ENCODE measurements at regions not wholly inside any gene's neighbourhood (a gene's known extent, or its start where the extent isn't known, plus 50 kb on each side); places are given as distances from the start of the nearest gene placed in this dataset.
"Not testable (repeated sequence)": the region's sequence is repeated elsewhere in the genome, so short reads cannot be mapped to it uniquely, and the experiment has no call there.

DNA sequence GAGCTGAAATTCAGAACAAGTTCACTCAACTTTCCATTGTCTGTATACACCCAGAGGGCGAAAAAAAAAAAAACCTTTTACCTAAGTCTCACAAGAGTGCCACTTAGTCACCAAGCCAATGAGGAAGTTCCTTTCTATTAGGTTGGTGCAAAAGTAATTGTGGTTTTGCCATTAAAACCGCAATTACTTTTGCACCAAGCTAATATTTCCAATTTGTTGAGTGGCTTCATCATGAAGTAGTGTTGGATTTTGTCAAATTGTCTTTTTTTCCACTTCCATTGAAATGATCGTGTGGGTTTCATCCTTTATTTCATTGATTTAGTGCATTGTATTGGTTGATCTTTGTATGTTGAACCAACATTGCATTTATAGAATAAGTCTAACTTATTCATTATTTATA lies 253.9 kb downstream of the ZIC4 start:
- DNase-seq = no peak

DNA sequence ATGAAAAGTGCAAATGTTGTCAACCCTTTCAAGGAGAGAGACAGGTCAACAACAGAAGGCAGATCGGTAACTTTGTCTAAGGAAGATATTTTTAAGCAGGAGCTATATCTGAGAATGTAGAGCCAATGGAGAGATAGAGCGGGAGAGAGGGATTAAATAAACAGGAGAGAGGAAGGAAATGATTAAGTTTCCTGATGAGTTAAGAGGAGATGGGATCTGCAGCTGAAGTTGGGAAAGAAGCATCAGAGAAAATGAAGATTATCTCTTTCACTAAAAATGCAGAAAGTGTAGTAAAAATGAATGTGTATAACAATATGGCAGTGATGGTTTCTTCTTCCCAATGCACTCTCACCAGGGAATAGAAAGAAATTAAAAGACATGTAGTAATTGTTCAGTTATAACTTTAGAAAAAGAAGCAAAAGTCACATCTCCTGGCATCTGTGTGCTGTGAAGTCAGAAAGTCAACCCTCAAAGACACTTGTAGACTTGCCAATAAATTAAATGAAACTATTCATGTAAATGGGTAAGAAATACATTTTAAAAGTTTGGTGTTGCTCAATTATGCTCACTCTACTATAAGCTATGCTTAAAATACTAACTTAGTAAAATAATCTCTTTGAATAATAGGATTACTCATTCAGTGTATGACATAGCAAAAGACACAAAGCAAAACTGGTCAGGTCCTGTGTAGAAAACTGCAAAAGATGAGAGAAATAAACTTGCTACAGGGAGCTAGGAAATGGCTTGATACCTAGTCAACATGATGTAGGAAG lies 264.6 kb downstream of the ZIC4 start:
- DNase-seq = no peak

DNA sequence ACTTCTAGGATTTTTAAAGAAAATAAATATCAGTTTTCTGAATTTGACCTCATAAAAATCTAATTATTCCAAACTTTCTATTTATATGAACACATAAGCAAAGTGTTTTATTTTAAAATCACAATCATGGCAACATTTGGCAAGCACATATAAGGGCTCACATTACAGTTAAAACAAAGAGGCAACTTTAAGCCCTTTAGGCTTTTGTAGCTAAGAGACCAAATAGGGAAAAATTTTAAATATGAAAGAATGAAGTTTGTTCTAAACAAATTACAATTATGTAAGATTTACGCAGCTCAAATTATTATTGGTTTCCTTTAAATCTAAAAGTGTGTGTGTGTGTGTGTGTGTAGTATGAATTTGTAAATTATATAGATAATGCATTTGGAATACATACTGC lies 267.0 kb downstream of the ZIC4 start:
- no peak for DNase-seq

DNA sequence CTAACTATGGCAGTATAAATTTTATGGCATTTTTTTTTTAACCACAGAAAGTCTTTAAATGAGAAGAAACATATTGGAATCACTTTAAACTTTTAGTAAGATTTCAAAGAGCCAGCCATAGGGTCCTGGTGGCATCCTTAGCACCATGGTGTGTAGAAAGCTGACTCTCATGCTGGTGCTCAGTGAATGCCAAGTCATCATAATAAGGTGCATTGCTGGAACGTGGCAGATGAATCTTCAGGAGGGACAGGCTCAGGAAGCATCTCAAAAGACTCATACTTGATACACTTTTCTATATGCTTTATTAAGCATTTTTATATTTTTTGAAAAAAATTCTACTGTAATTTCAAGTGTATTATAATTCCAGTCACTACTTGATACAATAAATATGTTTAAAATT lies 274.2 kb downstream of the ZIC4 start:
- no peak for DNase-seq

DNA sequence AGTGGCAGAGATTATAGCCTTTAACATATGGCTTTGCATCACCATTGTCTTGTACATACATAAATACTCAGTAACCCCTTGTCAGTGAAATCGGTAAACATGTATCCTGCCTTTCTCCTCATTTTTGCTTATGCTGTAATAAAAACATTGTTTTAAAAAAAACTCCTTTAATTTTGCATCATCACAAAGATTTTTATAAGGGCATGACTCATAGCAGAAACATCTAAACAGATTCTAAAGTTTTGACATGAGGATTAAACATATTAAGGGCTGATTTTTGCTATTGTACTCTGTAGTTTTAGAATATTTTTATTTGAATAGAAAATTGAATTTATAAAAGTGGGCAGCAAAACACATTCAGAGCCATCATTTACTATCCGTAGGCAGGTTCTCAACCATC lies 275.9 kb downstream of the ZIC4 start:
- DNase-seq = peak; percentile 51

DNA sequence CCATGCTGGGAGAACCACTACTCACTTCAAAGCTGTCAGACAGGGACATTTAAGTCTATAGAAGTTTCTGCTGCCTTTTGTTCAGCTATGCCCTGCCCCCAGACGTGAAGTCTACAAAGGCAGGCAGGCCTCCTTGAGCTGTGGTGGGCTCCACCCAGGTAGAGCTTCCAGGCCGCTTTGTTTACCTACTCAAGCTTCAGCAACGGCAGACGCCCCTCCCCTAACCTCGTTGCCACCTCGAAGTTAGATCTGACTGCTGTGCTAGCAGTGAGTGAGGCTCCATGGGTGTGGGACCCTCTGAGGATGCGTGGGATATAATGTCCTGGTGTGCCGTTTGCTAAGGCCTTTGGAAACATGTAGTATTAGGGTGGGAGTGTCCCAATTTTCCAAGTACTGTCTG lies 276.7 kb downstream of the ZIC4 start:
- no peak for DNase-seq

DNA sequence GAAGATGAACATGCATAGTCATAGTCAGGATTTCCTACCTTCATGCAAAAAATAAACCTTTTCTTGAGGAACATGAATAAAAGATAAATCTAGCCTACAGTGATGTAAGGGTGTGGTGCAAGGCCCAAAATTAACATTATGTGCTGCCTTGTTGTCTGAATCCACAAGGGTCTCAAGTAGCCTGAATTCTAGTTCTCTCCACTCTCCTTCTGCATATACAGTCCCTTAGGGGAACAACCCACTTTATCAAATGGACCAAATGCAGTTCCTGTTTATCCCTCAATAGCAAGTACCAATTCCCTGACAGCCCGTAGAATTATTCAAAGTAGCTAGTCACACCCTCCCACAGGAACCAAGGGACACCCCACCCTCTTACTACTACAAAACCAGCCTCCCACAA lies 284.0 kb downstream of the ZIC4 start:
- no peak for DNase-seq

DNA sequence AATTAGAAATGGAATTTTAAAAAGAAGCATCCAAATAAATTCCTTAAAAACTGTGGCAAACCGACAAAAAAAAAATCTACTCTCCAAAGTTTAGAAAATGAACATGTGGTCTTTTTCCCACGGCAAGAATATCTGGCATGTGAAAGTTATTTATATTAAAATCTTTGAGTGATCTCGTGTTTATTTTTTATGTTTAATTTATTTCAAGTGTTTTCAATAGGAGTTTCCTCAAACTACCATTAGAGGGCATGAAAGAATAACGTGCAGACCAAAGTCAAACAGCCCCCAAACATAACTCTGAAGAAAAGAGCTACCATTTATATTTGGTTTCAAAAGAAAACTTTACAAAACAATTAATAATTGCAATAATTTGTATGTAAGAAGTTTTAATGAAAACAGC lies 286.4 kb downstream of the ZIC4 start:
- peak; percentile 46 for DNase-seq

DNA sequence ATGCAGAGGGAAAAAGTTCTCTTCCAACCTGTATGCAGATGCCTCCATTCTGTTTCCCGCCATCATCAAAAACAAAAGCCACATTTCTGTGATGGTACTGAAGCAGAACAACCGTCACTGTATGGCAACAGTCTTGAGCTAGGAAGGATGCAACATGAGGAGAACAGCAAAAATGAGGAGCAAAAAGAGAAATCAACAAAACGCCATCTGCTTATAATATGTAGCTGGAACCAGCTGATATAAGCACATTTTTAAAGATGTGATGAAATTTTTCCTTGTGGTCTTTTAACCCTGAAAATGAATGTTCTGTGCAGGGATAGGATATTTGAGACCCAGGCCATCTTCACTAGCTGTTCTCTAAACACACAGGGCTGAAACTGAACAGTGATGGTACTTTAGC lies 287.0 kb downstream of the ZIC4 start:
- peak; percentile 20 for DNase-seq

DNA sequence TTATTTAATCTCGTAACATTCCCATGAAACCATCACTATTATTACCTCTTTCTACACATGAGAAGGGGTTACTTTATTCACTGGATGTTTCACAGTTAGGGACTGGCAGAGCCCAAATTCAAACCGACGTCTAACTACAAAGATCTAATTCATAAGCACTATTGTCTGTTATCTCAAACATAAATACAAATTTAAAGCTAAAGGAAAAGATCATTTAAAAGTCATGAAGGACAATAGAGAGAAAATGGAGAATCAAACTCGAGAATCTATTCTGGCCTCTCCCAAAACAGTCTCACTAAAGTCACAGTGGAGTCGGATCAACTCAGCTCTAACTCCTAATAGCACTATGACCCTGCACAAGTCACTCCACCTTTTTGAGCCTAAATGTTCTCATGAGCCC lies 287.7 kb downstream of the ZIC4 start:
- DNase-seq = no peak

DNA sequence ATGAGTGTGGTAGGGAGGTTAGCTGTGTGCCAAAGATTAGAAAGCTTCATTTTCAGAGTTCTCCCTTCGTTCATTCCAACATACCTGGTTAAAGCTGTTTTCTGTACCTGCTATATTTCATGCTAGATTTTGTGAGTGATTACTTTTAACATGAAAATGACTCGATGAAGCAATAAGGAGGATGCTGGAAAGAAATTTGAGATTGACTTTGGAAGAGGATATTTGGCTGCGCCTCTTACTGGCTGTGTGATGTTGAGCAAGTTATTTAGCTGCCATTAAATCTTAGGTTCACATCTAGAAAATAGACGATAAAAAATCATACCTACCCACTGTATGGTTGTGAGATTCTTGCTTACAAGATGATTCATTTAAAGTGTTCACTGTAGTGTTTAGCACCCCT lies 288.7 kb downstream of the ZIC4 start:
- DNase-seq = no peak

DNA sequence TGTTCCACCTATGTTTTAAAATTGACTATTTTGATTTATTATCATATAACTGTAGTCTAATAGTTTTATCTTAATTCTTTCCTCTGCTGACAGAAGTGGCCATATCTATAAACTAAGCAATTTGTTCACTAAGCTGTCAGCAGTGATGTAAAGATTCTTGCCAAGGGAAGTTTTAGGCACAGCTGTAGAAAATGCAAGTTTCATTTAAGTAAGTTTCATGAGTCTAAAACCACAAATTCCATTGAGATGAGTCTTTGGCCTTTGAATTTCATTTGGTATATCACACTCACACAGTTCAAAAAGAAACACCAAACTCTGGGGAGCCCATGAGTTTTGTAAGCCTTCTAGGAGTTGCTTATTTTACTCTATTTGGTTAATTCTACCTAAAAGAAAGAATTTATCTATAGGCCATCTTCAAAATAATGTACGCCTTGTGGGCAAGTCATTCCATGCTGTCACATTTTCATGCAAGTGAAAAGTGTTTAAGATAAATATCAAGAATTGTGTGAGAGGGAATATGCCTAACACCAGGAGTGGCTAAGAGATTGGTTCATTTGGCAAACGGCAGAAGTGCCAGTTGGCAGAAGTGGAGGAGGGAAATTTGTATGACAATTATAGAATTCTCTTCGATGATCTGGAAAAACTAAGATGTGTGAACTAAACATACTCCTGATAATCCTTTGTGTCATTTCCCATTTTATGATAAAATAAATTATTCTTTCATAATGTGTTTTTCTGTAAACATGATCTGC lies 292.9 kb downstream of the ZIC4 start:
- peak; percentile 97 for DNase-seq

DNA sequence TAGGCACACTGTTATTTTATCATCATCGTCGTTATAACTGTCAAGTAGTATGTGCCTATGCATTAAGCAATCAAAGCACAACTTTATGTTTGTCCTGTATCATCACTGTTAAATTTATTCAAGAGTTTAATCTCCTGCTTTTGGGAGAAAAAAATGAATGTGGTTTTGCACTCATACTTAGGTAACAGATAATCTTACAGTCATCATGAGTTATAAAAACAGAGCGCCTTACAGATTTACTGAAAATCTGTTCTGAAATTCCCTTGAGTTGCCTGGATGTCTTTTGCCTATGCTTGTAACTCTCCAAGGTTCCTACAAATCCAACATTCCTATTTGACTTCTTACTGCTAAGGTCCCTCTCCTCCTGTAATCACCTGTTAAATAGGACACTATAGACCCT lies 307.3 kb downstream of the ZIC4 start:
- DNase-seq = peak; percentile 27

DNA sequence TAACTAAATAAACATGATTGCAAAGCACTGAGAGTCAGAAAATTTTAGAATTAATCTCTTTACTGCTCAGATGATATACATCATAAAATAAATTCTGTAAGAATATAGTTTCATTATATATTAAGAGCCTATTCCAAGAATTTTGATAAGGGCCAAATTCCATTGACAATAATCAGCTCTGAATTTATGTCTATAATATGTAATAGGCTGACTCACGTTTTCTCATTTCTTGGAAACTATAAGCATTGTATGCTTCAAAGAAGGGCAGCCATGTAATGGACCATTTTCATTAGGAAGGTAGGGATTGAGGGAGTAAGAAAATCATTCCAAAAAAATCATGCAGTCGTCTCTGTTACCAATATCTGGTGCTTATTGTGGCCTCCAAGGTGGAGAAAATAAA lies 315.9 kb downstream of the ZIC4 start:
- peak; percentile 39 for DNase-seq

DNA sequence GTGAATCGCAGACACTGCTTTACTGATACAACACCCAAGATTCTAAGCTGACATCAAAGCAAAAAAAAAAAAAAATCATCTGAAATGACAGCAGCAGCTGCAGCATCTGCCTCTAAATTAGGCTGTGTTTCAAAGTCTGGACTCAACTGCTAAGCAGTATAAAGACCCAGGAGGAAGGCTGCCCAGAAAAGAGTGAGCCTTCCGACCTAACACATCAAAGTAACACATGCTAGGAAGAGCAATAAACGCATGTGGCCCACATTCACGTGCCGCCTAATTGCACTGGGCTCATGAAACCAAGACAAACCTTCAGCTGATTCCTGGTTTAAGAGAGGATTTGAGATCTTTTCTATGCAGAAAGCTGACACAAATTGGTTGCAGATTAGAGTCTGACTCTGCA lies 317.1 kb downstream of the ZIC4 start:
- no peak for DNase-seq

DNA sequence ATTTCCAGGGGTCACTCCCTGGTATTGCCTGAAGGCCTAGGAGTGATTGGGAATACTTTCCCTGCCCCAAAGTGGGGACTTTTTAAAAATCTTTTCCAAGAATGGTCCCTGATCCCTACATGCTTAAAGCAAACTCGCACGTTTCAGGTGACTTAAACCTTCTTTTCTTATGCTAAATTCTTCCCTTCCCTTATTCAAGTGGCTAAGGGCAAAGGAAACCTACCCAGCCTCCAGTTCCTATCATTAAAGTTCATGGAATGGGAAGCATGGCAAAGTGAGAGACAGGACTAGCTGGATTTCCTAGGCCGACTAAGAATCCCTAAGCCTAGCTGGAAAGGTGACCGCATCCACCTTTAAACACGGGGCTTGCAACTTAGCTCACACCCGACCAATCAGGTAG lies 346.8 kb downstream of the ZIC4 start:
- DNase-seq = not testable (repeated sequence)

DNA sequence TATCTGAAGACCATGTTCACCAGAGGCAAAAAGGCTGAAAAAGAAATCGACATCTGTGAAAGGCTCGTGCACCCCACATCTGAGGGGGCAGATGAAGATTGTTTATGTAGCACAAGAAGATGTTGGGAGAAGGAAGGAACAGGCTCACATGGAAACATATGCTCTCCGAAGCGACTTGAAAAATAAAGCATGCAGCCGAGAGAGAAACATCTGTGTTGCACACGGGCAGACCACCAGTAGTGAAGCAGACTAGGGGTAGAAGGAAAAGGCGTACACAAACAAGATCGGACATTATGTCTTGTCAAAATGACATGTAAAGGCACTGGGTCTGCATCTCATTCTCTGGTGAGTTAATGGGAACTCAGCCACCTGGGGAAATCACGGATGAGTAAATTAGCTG lies 356.5 kb downstream of the ZIC4 start:
- DNase-seq = peak; percentile 15

DNA sequence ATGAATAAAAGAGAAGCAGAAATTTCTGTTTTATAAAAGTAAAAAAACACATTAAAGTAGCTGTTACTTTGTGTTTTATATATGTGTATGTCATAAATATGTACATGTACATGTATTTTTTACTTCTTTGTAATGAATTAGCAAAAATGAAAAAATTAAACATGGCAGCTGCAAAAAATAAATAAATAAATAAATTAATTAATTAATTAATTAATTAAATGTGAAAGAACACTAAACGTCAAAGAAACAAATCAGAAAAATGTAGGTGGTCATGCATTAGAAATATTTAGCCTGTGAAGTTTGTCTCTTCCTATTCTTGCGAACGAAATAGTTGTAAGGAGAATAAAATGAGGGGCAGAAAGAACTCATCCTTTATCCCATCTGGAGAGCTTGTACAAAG lies 357.0 kb downstream of the ZIC4 start:
- no peak for DNase-seq

DNA sequence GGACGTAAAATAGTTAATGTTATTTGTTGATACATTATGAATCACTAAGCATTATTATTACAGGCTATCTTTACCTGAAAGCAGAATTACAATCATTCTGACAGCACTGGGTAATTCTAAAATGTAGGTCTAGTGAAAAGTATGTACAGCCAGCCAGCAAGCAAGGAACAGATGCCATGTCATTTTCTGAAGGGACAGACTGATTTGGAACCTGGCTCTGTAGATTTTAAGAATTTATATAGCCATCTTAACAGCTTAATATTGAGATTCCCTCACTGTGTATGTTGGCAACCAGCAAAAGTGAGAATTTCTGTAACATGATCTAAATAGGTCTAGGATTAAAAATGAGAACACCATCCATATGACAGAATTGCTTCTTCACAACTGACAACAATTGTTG lies 359.4 kb downstream of the ZIC4 start:
- no peak for DNase-seq

DNA sequence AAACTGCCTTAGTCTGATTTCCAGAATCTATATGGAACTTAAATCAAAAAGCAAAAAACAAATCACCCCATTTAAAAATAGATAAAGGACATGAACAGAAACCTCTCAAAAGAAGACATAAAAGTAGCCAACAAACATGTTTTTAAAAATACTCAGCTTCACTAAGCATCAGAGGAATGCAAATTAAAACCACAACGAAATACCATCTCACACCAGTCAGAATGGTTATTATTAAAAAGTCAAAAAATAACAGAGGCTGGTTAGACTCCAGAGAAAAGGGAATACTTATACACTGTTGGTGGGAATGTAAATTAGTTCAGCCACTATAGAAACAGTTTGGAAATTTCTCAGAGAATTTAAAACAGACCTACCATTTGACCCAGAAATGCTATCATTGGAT lies 367.9 kb downstream of the ZIC4 start:
- peak; percentile 70 for DNase-seq

DNA sequence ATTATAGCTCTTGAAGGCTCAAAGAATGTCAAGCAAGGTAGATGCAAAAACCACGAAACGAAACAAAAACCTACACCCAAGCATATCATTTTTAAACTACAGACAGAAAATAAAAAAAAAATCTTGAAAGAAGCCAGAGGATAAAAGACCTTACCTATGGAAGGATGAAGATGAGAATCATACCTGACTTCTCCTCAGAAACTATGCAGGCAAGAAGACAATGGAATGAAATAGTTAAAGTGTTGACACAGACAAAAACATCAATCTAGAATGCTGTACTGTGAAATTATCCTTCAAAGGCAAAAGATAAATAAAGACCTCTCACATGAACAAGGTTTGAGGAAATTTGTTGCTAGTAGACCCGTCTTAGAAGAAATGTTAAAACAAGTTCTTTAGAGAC lies 372.0 kb downstream of the ZIC4 start:
- no peak for DNase-seq

DNA sequence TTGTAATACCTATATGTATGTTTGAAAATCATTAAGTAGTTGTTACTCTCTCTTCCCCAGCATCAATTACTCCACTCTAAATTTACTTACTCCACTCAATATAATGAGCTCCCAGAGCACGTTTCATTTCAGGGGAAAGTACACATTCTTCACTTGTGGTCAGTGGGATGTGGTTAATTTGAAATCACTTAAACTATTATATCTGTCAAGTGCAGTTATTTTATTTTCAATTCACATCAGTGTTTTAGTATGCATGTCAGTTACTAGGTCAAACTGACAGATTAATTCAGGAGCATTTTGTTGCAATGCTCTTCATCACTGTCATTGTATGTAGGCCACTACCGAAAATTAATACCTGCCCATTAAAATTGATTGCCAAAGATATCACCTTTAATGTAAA lies 376.1 kb downstream of the ZIC4 start:
- peak; percentile 32 for DNase-seq

DNA sequence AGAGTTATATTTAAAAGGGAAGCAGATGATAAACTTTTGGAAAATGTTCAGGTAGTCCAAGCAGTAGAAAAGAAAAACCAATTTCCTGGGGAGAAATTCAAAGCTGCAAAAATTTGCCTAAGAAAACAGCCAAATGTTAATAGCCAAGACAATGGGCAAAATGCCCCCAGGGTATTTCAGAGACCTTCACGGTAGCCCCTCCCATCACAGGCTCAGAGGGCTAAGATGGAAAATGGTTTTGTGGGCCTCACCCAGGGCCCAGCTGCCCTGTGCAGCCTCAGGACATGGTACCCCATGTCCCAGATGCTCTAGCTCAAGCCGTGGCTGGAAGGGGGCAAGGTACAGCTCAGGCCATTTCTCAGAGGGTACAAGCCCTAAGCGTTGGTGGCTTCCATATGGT lies 391.0 kb downstream of the ZIC4 start:
- no peak for DNase-seq

DNA sequence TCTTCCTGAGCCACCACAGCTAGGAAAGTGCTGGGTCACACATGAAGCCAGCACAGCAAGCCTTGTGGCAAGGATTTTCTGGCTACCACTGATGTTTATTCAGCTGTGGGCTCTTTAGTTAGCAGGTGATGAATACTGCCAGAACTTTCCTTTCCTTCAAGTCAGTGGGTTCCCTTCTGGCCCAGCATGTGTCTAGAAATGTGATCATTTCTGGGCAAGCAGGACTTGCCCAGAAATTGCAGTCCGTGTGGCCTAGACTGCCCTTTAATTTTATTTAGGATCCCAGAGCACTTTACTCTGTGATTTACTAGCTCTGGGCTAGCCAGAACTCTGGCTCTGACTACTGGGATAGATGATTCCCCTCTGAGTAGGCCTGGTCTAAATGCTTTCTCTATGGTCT lies 397.5 kb downstream of the ZIC4 start:
- DNase-seq = peak; percentile 8

DNA sequence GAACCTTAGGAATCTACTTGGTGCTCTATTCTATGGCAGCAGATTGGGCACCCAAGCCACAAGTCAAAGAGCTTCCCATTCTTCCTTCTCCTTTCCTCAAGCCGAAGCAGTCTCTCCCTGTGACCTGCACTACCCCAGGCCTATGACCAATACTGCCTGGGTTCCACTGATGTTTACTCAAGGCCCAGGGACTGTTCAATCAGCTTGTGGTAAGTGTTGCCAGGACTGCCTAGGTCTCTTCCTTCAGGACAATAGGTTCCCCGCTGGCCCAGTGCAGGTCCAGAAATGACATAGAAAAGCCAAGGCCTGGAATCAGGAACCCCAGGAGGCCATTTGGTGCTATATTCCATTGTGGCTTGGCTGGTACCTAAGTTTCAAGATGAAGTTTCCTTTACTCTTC lies 397.9 kb downstream of the ZIC4 start:
- DNase-seq = no peak
